ENCODE measurements at regions not wholly inside any gene's neighbourhood (a gene's known extent, or its start where the extent isn't known, plus 50 kb on each side); places are given as distances from the start of the nearest gene placed in this dataset.
"Not testable (repeated sequence)": the region's sequence is repeated elsewhere in the genome, so short reads cannot be mapped to it uniquely, and the experiment has no call there.

DNA sequence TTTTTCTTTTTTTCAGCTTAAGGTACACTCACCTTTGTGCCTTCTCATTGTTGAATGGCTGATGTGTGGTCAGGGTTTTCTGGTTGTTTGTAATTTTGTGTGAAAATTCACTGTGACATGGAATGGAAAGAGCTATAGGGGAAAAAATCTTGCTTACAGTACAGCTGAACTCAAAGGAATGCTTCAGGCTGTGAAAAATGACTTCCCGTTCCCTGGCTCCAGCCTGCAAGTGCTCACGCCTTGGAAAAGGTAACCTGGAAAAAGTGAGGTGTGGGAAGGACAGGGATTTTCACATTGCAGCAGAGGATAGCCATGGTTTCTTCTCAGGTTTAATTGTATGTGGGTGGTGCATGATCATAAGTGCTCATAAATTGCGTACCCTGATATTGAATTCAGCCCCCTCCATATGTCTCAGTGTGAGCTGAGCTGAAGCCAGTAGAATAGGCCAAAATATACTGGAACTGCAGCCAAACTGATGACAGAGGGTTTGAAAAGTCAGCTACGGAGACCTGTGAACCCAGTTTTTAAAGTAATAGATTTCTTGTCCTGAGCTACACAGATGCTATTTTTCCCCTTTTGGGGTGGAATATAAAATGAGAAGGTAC is 228.7 kb upstream of the RASGRP1 start:
- in situ Hi-C loops (cut with HindIII; ENCODE audit: low pct_unique_long_range_greater_than_20kb, low sequenced_read_pairs), result no loop called here
- no peak for DNase-seq (ENCODE audit: low read depth in 1 of 2, low spot score in 1 of 2)
- no peak for TF ChIP-seq JUND (IDR thresholded peaks at IDR 0.05; ENCODE audit: low read depth)

DNA sequence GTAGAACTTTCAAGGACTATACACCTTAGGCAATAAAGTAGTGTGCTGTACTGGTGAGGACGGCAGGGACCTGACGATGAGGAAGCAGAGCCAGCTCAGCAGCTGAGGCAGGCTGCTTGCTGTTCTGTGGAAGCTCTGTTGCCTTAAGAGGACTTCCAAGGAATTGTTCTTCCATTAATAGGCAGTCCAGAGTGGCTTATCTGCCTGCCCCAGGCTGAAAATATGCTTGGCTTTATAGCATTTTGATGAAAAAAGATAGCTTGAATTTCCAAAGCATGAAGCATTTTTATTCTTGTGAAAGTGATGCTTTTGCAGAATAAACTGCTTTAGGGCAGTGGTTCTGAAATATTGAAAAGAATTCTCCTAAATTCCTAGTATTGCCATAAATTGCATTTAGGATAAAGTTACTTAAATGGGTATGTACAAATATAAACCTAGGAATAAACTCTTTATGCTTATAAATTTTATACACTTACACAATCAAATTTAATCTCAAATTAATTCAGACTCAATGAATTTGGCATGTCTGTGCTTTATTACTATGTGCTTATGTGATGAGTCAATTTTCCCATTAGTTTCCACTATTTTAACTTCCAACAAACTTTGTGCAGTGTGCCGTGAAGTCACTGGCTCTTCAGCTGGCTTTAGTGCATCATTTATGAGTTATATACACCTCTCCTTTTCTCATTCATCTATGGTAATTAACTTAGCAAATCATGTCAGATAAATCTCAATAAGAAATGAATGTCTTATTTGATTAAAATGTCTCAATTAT is 231.0 kb upstream of the RASGRP1 start:
- DNase-seq (ENCODE audit: low read depth in 1 of 2, low spot score in 1 of 2), result peak in 1 of 2 experiments; percentile 9
- no peak for TF ChIP-seq JUND (IDR thresholded peaks at IDR 0.05; ENCODE audit: low read depth)
- in situ Hi-C loops (cut with HindIII; ENCODE audit: low pct_unique_long_range_greater_than_20kb, low sequenced_read_pairs), result no loop called here

DNA sequence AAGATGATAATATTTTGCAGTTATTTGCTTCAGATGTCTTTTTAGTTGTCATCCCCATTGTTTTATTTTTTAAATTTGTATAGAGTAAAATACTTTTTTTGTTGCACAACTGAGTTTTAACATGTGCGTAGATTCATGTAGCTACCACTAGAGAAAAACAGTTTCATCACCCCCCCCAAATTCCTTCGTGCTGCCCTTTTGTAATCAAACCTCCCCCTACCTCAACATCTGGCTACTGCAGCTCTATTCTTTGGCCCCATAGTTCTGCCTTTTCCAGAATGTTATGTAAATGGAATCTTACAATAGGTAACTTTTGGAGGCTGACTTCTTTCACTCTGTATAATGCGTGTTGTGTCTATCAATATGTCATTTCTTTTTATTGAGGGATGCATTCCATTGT is 232.0 kb upstream of the RASGRP1 start:
- in situ Hi-C loops (cut with HindIII; ENCODE audit: low pct_unique_long_range_greater_than_20kb, low sequenced_read_pairs), result no loop called here
- no peak for DNase-seq (ENCODE audit: low read depth in 1 of 2, low spot score in 1 of 2)
- TF ChIP-seq JUND (IDR thresholded peaks at IDR 0.05; ENCODE audit: low read depth), result no peak

DNA sequence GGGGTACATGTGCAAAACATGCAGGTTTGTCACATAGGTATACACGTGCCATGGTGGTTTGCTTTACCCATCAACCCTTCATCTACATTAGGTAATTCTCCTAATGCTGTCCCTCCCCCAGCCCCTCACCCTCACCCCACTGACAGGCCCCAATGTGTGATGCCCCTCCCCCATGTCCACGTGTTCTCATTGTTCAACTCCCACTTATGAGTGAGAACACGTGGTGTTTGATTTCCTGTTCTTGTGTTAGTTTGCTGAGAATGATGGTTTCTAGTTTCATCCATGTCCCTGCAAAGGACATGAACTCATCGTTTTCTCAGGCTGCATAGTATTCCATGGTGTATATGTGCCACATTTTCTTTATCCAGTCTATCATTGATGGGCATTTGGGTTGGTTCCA is 232.9 kb upstream of the RASGRP1 start:
- DNase-seq (ENCODE audit: low read depth in 1 of 2, low spot score in 1 of 2); in situ Hi-C loops (cut with HindIII; ENCODE audit: low pct_unique_long_range_greater_than_20kb, low sequenced_read_pairs): not testable (repeated sequence)

DNA sequence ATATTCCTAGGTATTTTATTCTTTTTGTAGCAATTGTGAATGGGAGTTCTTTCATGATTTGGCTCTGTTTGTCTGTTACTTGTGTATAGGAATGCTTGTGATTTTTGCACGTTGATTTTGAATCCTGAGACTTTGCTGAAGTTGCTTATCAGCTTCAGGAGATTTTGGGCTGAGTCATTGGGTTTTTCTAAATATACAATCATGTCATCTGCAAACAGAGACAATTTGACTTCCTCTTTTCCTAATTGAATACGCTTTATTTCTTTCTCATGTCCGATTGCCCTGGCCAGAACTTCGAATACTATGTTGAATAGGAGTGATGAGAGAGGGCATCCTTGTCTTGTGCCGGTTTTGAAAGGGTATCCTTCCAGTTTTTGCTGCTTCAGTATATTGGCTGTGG is 234.6 kb upstream of the RASGRP1 start:
- DNase-seq (ENCODE audit: low read depth in 1 of 2, low spot score in 1 of 2); in situ Hi-C loops (cut with HindIII; ENCODE audit: low pct_unique_long_range_greater_than_20kb, low sequenced_read_pairs): not testable (repeated sequence)

DNA sequence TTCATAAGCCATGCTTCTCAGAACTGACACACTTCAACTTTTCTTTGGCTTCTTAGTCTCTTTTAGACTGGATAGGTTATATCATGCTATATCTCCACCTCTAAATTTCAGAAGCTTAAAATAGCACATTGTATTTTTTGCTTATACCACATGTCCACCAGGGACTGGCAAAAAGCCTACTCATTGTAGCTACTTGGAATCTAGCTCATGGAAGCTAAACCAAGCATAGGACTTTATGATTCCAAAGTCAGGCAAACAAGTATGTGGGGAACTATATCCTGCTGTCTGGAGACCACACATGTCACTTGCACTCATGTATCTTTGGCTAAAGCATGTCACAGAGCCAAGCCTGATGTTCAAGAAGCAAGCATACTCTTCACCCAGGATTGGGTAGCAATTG is 245.0 kb upstream of the RASGRP1 start:
- no peak for DNase-seq (ENCODE audit: low read depth in 1 of 2, low spot score in 1 of 2)
- in situ Hi-C loops (cut with HindIII; ENCODE audit: low pct_unique_long_range_greater_than_20kb, low sequenced_read_pairs), result no loop called here
- no peak for TF ChIP-seq JUND (IDR thresholded peaks at IDR 0.05; ENCODE audit: low read depth)

DNA sequence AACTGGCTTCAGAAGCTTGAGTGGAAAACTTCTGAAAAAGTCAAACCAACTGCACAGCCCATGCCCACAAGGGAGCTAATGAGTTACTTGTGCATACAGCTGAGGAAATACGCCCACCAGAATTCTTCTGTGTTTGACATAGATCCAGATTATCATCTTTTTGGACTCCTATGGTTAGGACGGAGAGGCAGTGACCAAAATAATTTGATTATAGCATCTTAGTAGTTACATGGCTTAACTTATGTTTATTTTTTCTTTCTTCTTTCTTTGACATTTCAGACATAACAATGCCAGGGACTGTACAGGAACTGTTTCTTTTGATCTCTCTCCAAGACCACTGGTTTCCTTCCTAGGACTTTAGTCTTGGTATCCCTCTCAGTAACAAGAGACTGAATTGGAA is 246.1 kb upstream of the RASGRP1 start:
- TF ChIP-seq JUND (IDR thresholded peaks at IDR 0.05; ENCODE audit: low read depth), result no peak
- in situ Hi-C loops (cut with HindIII; ENCODE audit: low pct_unique_long_range_greater_than_20kb, low sequenced_read_pairs), result no loop called here
- no peak for DNase-seq (ENCODE audit: low read depth in 1 of 2, low spot score in 1 of 2)

DNA sequence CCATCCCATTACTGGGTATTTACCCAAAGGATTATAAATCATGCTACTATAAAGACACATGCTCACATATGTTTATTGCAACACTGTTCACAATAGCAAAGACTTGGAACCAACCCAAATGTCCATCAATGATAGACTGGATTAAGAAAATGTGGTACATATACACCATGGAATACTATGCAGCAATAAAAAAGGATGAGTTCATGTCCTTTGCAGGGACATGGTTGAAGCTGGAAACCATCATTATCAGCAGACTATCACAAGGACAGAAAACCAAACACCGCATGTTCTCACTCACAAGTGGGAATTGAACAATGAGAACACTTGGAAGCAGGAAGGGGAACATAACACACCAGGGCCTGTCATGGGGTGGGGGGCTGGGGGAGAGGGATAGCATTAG is 249.6 kb upstream of the RASGRP1 start:
- DNase-seq (ENCODE audit: low read depth in 1 of 2, low spot score in 1 of 2); in situ Hi-C loops (cut with HindIII; ENCODE audit: low pct_unique_long_range_greater_than_20kb, low sequenced_read_pairs): not testable (repeated sequence)

DNA sequence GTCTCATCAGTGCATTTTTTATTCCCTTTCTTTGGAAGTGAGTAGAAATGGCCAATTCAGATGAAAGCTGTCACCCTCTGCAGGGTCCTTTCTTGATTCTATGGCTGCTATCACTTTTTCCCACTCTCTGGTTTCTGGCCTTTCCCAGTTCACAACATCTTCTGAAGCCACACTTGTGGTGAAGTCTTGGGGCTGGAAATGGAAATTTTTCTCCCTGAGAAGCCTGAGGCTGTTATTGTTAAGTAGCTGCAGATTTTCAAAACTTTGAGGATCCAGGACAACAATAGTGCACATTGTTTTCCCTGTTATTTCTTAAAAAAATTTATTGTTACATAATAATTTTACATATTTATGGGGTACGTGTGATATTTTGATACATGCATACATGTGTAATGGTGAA is 250.3 kb upstream of the RASGRP1 start:
- in situ Hi-C loops (cut with HindIII; ENCODE audit: low pct_unique_long_range_greater_than_20kb, low sequenced_read_pairs), result no loop called here
- no peak for TF ChIP-seq JUND (IDR thresholded peaks at IDR 0.05; ENCODE audit: low read depth)
- DNase-seq (ENCODE audit: low read depth in 1 of 2, low spot score in 1 of 2), result no peak

DNA sequence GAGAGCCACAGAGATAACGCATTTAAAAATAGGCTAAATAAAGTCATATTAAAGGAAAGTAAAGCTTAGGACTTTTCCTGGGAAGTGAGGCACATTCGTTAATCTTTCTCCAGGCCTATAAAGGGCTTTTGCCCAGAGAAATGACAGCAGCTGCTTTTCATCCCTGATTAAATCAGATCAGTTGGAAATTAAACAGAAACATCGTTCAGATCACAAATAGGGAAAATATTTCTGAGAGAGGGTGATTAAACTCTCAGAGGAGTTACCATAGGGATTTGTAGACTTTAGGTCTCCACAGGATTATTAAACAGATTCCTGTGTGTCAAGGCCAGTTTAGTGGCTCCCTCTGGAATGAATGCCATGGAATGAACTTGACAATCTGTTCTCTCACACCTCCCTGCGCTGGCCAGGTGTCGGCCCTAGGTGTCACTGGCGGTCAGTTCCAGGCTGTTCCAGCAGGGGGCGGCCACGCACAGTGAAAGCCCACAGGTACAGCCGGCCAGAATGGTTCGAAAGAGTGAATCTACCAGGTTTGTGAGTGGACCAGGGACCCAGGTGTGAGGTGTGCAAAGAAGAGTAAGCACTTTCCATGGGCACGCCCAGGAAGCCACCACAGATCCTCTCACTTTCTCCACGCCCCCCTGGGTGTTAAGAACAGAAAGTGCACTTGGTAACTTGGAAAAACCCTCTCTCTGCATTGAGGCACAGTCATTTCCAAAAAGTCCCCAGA is 253.0 kb upstream of the RASGRP1 start:
- in situ Hi-C loops (cut with HindIII; ENCODE audit: low pct_unique_long_range_greater_than_20kb, low sequenced_read_pairs), result no loop called here
- DNase-seq (ENCODE audit: low read depth in 1 of 2, low spot score in 1 of 2), result peak; percentile 72 to 93
- no peak for TF ChIP-seq JUND (IDR thresholded peaks at IDR 0.05; ENCODE audit: low read depth)

DNA sequence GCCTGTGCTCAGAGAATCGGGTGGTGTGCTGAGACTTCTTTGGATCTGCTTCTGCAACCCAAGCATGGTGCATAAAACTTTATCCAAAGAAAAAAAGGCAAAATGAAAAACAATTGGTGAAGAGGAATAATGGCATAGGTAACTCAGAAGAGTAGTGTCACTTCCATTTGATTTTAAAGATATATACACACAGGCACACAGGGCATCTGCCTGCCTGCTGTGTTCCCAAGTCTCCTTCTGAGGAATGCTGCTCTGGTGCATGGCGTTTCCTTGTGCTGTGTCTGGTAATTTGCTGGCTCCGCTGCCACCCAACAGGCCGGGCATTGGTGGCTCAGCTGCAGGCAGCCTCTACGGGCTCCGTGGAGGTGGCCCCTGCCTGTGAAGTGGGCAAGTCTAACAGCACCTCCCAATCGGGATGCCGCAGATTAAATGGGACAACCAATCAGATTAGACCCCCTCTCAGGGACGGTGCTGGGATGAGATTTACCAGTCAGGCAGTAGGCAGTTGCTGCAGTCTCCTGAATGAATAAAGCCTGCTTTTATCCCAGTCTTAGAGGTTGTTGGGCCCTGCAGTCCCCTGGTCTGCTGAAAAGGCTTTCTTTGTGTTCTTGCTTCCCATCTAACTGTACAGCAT is 253.7 kb upstream of the RASGRP1 start:
- no peak for TF ChIP-seq JUND (IDR thresholded peaks at IDR 0.05; ENCODE audit: low read depth)
- in situ Hi-C loops (cut with HindIII; ENCODE audit: low pct_unique_long_range_greater_than_20kb, low sequenced_read_pairs), result no loop called here
- DNase-seq (ENCODE audit: low read depth in 1 of 2, low spot score in 1 of 2), result peak in 1 of 2 experiments; percentile 25

DNA sequence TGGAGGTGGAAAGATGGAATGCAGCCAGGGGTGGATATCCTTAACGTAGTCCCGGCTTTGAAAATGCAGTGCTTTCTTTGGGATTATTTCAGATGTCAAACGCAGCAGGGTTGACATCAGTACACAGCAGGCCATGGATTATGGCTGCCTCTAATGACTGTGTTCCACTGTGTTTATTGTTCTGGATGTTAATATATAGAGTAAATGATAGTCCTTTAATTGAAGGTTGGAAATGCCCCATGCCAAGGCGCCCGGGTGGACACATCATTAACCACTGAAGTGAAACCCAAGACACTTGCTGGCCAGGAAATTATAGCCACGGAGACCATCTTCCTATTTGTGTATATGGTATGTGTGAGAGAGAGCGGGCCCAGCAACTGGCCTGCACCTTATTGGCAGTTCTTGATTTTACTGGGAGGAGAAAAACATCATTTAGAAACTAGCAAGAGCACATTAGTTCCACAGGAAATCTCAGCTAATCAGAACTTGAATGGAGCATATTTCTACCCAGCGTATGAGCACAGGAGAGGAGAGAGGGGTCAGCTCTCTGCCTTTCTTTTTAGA is 254.9 kb upstream of the RASGRP1 start:
- TF ChIP-seq JUND (IDR thresholded peaks at IDR 0.05; ENCODE audit: low read depth), result no peak
- in situ Hi-C loops (cut with HindIII; ENCODE audit: low pct_unique_long_range_greater_than_20kb, low sequenced_read_pairs), result no loop called here
- no peak for DNase-seq (ENCODE audit: low read depth in 1 of 2, low spot score in 1 of 2)

DNA sequence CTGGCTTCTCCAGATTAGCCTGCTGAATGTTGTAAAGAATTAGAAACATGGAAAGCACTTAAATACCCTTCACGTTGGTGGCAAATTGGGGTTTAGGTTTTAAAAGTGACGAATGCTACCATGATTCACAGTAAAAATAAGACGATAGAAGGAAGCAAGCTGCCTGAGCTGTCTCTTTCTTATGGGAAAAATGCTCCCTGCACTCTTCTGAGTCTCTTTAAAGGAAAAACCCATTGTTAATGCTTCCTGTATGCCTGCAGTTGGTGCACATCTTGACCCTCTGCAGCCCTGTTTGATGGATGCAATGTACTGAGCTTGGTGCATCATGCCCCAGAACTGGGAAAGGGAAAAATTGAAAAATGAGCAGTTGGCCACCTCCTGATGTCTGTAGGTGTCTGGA is 258.6 kb upstream of the RASGRP1 start:
- DNase-seq (ENCODE audit: low read depth in 1 of 2, low spot score in 1 of 2), result no peak
- in situ Hi-C loops (cut with HindIII; ENCODE audit: low pct_unique_long_range_greater_than_20kb, low sequenced_read_pairs), result no loop called here
- no peak for TF ChIP-seq JUND (IDR thresholded peaks at IDR 0.05; ENCODE audit: low read depth)
